GM21528 (cell line): ENCODE measurements at regions not wholly inside any gene's neighbourhood (a gene's known extent, or its start where the extent isn't known, plus 50 kb on each side); places are given as distances from the start of the nearest gene placed in this dataset.

Source experiments
- ATAC-seq: cut with Tn5 transposase; IDR thresholded peaks from one replicate; pipeline ENCODE4 v1.9.1; 2021; ENCODE audit warnings: mild to moderate bottlenecking, moderate library complexity; ENCODE audit not compliant: unreplicated experiment, low FRiP score

DNA sequence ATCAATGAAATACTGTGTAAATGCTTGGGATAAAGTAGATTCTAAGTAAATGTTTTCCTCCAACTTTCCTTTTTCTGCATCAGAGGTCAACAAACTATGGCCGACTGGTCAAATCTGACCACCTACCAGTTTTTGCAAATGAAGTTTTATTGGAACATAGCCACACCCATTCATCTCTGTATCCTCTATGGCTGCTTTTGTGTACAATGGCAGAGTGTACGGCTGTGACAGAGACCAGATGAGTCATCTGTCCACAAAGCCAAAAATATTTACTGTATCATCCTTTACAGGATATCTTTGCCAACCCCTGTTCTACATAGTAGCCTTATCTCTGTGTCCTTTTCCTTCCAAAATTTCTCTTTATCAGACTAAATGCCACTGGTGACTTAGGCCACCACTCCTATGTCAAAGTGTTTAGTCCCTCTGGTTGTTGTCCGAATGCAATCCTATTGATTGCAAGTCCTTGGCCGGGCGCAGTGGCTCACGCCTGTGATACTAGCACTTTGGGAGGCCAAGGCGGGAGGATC lies 218.4 kb upstream of the KLF4 start:
- ATAC-seq, result no peak

DNA sequence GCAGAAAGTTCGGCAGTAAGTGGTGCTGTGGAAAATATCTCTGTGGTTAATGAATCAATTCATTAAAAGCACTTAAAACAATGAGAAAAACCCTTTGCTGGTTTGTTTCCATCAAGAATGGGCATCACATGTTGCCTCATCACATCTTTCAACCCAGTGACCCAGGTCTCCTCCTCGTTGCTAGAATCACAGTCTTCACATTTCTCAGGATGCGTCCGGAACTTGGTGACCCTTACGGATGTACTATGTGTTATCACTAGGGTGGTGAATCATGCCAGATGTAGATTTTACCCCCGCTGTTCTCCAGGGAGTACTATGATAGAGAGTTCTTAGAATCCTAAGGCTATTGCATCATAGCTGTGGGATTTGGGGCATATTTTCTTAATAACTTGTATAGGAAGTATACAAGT lies 217.9 kb upstream of the KLF4 start:
- ATAC-seq, result no peak

DNA sequence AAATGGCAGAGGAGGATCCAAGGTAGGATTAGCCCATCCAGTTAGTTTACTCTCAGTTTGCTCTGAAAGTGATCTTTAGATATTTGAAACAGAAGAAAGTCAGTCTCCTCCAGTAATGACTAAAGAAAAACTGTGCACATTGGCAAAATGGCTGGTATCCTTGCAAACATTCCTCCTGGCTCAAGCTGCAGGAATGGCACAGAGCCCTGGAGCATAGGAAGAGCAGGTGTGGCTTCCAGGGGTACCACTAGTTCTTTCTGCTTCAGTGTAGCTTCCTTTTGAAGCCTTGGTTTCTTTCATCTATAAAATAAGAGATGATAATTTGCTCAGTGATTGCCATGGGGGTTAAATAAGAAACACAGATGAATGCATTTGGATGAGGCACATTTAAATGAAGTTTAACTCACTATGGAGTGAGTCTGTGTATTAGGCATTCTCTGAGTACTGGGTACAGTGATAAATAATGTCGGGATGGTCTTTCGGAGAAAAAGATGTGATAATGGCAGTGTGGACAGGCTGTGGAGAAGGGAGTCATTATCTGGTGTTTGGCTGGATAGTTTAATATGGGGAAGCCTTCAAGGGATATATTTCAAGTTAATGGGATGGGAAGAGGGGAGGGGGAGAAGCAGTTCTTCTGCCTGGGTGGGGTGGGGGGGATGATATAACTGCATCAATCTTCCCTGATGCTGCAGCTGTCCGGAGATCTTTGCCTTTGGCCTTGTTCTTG lies 217.3 kb upstream of the KLF4 start:
- ATAC-seq, result no peak

DNA sequence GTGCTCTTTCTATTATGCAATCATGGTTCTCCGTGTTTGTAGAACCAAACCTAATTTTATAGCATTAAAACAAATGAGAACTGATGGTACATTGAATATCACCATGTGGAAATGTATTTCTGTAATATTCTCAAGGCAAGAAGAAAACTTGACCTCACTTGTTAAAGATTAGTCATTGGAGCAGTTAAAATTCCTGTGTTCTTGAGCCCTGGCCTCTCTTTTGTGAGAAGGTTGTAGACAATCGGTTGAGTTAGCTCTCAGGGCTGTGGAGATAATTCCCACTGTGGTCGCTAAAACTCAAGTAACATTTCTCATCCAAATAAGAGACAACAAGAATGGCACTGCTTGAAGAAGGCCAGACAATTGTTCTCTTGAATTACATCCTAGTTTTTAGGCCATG lies 216.0 kb upstream of the KLF4 start:
- ATAC-seq, result no peak

DNA sequence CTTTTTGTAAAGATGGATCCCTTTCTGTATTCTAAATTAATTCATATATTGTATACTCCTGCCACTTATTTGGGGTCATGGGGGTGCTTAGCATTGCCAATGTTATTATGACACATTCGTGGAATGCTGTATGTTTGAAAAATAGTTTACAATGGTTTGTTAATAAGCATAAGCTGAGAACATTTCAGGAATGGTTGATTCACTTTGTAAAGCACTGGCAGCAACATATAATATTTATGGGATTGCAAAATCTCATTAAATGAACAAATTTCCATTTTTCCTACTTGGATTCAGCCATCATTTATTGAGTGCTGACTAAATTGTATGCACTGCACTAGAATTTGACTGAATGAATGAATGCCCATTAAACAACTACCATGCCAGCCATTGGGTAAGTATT lies 215.2 kb upstream of the KLF4 start:
- ATAC-seq, result no peak

DNA sequence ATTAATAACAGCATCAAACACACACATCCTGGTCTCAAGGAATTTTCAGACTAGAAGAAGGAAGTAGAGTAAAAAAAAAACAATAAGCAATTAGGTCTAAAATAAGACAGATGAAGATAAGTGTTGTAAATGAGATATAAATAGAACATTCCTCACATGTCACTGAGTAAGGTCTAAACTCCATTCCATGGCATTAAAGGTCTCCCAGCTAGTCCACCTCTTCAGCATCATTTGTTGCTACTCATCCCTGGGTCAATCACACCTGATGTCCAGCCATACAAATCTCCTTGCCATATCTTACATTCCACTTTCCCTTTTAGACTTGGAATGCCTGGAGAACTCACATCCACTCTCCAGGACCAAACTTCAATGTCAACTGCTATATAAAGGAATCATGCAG lies 214.1 kb upstream of the KLF4 start:
- ATAC-seq, result no peak

DNA sequence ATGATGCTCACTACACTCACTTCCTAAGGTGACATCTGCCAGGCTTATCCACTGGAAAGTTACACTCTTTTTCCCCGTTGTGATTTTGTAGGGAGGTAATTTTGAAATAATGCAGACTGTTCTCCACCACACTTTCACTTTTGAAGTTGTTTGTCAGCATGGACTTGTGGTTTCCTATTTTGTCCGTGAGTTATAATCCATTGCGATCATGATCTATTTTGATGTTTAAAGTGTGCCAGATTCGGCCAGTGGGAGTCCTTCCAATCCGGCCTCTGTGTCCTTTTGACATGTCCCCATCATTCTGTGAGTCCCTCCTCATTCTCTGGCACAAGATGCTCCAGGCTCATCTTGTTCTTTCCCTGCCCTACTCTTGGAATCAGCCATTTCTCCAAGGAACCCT lies 211.3 kb upstream of the KLF4 start:
- no peak for ATAC-seq

DNA sequence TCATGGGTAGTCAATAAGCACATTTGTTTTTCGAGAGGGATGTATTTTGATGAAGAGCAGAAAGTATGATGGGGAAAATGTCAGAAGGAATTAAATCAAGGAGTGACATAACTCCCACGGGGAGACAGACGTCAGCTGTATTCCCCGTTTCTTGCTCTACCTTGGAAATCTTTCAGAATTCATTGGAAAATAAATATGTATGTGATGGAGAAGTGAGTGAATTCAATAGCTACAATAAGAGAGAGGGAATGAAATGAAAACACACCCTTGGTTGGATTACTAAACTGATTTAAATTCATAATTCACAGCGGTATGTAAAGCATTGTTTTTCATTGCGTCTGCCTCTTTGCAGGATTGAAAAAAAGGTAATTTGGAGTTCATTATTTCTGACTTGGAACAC lies 209.7 kb upstream of the KLF4 start:
- no peak for ATAC-seq

DNA sequence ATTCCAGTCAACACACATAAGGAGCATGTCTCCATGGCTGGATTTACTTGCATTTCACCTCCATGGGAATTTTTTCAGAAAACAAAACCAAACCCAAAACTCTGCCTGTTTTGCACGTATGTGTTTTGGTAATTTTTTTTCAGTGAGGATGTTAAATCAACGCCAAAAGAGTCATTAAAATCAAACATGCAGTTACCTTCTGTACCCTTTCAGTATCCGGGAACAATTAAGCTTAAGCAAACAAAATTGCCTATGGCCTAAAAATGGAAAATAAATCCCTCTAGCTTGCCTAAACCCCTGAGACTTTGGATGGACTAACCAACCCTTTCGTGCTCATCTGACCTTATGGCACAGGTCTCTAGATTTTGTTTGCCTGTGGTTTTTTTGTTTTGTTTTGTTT lies 209.2 kb upstream of the KLF4 start:
- ATAC-seq, result no peak

DNA sequence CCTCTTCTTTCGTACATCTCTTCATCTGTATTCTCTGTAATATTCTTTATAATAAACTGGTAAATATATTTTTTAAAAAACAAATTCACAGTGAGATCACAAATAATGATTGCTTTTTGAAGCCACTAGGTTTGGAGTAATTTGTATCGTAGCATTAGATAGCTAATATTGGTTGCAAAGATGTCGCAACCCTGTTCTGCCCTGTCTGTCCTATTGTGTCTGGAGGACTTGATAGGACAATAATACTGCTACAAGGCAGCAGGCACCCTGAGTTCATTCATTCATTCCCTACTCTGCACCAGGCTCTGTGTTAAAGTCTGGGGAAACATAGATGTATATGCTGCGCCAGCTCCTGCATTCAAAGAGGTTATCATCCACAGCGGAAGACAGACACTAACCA lies 206.7 kb upstream of the KLF4 start:
- no peak for ATAC-seq

DNA sequence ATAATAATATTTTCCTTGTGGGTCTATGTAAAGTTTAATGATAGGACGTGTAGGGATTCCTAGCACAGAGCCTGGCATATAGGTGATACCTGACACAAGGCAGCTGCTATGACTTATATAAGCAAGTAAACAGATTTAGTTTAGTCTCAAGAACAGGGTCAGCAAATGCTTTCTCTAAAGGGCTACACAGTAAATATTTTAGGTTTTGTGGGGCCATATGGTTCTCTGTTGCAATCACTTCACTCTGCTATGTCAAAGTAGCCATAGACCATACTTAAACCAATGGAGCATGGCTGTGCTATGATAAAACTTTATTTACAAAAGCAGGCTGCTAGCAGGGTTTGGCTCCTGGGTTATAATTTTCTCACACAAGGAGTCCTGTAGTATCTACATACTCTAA lies 204.8 kb upstream of the KLF4 start:
- ATAC-seq, result no peak

DNA sequence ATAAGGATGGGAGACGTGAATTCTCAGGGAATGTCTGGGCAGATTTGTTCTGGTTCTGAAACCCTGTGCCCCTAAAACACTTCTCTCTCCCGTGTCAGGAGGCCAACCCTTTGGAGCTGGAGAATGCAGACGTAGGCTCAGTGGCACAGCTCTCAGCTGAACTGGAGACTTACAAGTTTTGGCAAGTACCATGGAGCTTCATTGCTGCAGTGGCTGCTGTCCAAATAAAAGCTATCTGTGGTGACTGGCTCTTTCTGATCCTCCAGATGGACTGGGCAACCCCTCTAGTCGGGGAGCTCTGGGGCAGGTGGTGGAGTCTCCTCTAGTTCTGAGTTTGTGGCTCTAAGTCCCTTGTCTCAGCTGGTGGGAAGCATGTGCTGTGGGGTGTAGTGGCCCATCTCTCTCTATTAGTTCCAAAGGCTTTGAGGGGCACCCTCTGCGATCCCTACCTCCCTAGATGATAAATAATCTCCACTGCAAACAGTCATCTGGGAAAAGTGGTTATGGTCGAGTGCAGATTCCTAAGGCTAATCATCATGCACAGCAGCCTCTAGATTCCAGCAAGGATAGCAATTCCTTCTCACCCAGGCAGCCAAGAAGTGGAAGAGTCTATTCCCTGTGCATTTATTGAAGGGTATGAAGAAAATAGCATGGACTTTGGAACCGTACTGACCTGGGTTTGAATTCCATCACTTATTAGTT lies 204.2 kb upstream of the KLF4 start:
- ATAC-seq, result no peak

DNA sequence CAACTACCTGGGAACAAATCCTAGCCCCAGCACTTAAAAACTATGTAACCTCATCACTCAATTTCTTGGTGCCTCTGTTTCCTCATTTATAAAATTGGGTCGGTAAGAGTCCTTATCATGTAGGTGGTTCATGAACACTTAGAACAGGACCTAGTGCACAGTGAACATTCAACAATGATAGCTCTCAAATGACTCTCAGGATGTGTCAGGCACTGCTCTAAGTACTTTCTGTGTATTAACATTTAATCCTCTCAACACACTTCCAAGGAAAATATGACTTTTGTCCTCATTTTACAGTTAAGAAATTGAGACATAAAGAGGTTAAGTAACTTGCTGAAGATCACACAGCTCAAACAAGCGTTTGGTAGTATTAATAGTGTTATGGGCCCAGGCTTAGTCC lies 202.1 kb upstream of the KLF4 start:
- no peak for ATAC-seq

DNA sequence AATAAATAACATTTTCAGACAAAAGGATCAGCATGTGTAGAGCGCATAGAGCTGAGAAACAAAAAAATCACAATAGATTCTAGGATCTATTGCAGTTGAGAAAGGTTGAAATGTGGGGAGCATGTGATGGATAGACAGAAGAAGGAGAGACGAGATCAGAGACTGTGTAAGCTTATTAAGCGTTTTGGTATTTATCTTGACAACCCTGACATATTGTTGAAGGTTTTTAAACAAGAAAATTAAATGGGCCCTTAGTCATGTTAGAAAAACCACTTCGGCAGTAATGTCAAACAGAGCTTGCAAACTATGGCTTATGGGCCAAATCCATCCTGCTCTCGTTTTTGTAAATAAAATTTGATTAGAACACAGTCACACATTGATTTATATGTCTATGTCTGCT lies 200.5 kb upstream of the KLF4 start:
- no peak for ATAC-seq

DNA sequence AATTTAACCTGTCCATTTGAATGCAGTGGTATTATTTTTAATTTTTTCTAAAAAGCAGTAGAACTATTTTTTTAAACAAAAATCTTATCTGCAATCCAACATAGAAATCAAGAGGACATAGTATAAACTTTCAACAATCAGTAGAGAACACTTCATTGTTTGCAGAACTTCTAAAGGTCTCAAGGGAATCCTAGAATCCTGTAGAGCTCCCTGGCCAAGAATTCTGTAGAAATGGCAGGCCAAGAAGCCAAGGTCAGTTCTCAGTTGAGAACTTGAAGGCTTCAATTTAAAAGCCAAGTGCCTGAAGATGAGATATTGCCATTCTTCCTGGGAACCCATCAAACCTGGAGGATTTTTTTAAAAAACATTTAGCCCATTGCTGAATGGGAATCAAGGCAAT lies 199.2 kb upstream of the KLF4 start:
- ATAC-seq, result no peak

DNA sequence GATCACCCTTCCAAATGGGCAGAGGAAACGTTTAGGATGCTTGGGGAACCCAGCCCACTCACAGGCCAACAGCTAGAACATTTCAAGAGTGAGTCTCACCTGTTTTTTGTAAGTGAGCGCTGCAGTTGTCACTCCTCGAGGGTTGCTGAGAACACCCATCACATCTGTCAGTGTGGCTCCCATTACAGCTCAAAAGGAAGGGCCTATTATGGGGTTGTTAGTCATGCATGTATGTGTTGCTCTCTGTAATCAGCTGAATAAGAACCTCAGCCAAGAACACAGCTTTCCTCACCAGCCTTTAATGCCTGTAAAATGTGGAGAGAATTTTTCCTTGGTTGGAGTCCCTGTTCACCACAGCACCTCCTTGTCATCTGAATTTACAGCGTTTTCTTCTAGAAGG lies 196.3 kb upstream of the KLF4 start:
- ATAC-seq, result no peak

DNA sequence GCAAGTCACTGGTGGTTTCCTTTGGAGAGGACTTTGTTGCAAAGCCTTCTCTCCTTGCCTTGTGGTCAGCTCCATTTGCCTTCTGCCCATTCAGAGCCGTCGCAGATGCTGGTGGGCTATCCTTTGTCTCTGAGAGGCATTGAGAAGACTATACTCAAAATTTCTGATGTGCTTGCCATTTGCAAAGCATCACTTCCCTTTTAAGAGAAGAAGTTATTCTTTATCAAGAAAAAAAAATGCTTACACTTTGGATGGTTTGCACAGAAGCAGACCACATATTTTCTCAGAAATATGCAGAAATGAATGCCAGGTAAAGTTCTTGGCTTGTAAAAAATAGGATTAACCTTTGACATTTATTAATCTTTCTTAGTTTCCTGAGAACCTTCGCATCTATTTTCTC lies 195.8 kb upstream of the KLF4 start:
- no peak for ATAC-seq

DNA sequence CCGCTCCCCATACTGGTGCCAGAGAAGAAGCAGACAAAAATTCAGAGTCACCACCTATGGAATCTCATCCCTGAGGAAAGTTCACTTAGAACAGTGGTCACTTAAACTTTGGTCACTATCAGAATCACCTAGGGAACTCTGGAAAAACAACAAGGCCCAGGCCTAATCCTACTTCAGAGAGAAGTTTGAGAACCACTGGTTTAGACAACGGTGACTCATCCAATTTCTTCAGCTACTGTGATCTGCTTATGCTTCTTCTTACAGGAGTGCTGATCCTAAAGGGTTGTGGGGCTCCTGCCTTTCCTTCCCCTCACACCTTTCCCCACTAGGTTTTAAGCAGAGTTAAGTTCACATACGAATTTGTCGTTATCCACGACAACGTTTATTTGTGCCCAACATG lies 194.7 kb upstream of the KLF4 start:
- ATAC-seq, result no peak

DNA sequence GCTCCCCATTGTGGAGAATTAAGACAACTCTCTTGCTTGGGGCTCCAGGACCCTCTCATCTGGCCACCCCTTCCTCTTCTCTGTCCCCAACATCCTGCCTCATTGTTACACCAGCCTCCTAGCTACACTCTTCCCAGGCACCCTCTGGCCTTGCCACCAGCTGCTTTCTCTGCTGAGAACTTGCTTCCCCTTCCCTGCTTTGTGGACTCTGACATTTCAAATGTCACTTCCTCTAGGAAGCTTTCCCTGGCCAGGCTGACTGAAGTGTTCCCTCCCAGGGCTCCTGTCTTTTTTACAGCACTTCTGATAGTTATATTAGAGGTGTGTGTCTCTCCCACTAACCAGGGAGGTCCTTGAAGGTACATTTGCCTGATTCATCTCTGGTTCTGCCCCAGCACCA lies 194.0 kb upstream of the KLF4 start:
- no peak for ATAC-seq

DNA sequence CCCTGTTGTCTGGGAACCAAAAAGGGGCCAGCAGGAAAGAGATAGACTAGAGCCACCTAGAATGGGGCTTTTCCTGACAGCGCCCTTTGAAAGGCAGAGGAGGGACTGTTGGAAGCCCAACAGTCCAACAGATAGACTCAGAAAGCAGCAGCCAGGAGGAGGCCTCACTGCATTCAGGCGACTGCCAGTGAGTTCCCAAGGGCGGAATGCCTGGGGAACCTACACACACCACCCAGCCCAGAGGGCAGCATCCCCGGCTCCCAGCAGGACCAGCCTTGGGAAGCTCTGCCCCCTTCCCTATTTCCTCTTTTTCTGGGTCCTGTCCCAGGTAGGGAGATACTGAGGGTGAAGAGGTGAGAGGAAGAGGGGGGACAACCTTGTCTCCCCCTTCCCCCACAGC lies 192.4 kb upstream of the KLF4 start:
- no peak for ATAC-seq

DNA sequence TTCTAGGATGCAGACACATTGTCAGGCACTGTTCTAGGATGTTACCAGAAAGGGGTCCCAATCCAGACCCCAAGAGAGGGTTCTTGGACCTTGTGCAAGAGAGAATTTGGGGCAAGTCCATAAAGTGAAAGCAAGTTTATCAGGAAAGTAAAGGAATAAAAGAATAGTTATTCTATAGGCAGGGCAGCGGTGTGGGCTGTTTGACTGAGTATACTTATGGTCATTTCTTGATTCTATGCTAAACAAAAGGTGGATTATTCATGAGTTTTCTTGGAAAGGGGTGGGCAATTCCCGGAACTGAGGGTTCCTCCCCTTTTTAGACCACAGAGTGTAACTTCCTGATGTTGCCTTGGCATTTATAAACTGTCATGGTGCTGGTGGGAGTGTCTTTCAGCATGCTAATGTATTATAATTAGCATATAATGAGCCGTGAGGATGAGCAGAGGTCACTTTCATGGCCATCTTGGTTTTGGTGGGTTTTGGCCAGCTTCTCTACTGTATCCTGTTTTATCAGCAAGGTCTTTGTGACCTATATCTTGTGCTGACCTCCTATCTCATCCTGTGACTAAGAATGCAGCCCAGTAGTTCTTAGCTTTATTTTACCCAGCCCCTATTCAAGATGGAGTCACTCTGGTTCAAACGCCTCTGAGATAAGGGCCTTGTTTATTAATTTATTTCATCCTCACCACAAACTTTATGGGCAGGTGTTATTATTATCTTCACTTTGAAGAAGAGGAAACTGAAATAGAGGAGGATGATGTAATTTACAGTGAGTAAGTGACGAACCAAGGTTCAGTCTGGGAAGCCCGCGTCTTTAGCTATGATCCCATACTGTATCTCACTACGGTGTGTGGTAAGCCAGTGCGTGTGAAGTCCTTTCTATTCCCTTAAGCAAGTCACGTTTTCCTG lies 186.0 kb upstream of the KLF4 start:
- no peak for ATAC-seq
